ENCODE measurements at regions not wholly inside any gene's neighbourhood (a gene's known extent, or its start where the extent isn't known, plus 50 kb on each side); places are given as distances from the start of the nearest gene placed in this dataset.

DNA sequence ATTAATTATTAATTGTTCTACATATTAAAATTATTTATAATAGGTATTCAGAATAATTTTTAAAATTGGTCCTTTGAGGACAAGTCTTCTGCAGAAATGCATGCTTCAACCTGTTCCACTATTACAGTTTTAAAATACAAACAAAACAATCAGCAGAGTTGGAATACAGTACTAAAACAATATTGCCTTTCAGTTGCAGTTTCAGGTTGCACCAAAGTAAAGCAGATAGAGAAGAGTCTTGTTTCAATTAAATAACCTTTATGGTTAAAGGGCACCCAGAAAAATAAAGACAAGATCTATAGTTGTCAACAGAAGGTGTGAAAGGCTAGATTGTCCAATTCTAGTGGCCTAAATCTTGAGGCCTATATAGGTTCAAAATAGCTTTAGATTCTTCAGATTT, 424.5 kb downstream of the FOXG1 start:
- Mint-ChIP-seq H3K4me3 (no peak overlapping the region), H3K36me3 (no peaks in the 10 kb centered on the region), H3K27ac (no peak overlapping the region), H3K27me3 (no peaks in the 10 kb centered on the region), H3K4me1 (no peaks in the 10 kb centered on the region), H3K9me3 (peaks cover 2% of the 10 kb centered on the region)
- DNase-seq (no peak), ATAC-seq (ENCODE audit: low read depth) (no peak)
- POLR2A ChIA-PET, result no interaction called here

DNA sequence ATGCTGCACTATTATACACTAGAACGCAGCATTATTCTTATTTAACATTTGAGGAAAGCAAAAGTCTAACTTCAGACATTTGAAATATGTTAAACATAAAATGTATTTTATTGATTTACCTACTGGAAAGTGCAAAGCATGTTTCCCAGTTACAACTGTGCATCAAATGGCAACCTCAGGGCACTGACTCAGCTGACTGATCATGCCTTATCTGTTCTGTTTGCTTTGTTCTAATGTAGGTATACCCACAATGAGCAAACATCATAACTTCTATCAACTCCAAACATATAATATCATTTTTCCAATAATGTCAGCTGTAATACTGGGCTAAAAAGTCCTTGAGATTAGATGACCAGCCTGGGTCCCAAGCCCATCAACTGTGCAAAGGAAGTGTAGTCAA, 431.0 kb downstream of the FOXG1 start:
- Mint-ChIP-seq H3K27ac (no peak overlapping the region), H3K4me3 (no peak overlapping the region), H3K9me3 (peaks cover 6% of the 10 kb centered on the region), H3K4me1 (no peaks in the 10 kb centered on the region), H3K27me3 (no peaks in the 10 kb centered on the region), H3K36me3 (no peaks in the 10 kb centered on the region)
- POLR2A ChIA-PET, result no interaction called here
- no peak for ATAC-seq (ENCODE audit: low read depth)
- DNase-seq, result no peak

DNA sequence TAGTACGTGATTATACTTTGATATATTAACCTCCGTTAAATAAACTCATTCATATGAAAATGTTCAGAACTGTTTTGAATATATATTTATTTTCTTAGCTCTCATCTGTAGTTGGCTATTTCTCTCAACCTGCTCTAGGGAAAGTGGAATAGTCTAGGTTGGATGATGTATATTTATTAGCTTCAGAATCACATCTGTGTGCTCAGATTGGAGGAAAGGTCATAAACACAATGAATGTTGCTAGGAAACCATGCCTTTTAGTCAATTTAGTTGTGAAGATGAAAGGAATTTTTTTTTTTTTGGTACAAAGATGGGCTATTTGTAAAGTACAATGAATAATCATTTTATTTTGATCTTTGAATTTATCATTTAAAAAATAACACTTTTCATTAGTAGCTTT, 439.1 kb downstream of the FOXG1 start:
- H3K27ac Mint-ChIP-seq, result no peak overlapping the region
- H3K4me1 Mint-ChIP-seq, result no peaks in the 10 kb centered on the region
- peaks cover 6% of the 10 kb centered on the region for H3K9me3 Mint-ChIP-seq
- no peak overlapping the region for H3K4me3 Mint-ChIP-seq
- DNase-seq, result no peak
- H3K36me3 Mint-ChIP-seq, result no peaks in the 10 kb centered on the region
- no peak for ATAC-seq (ENCODE audit: low read depth)
- no peaks in the 10 kb centered on the region for H3K27me3 Mint-ChIP-seq
- POLR2A ChIA-PET, result no interaction called here

DNA sequence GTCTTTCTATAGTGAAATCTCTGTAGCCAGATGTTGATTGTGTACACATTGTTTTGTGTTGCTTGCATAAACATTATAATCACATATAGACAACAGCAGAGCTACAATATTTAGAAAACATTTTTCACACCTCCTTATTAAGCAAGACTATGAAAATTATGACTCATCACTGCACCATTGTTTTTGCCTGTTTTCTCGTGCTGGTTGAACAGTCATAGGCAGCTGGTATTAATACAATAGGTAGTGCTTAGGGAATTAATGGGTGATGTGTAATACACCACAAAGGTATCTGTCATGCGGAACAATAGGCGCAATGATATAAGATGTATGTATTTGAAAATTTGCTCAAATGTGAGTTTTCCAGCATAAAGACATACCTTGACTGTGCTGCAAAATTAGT, 449.3 kb downstream of the FOXG1 start:
- no peak for DNase-seq
- Mint-ChIP-seq H3K36me3 (no peaks in the 10 kb centered on the region), H3K27ac (no peak overlapping the region), H3K4me1 (no peaks in the 10 kb centered on the region), H3K4me3 (no peak overlapping the region), H3K9me3 (peaks cover 7% of the 10 kb centered on the region), H3K27me3 (no peaks in the 10 kb centered on the region)
- POLR2A ChIA-PET, result no interaction called here
- no peak for ATAC-seq (ENCODE audit: low read depth)

DNA sequence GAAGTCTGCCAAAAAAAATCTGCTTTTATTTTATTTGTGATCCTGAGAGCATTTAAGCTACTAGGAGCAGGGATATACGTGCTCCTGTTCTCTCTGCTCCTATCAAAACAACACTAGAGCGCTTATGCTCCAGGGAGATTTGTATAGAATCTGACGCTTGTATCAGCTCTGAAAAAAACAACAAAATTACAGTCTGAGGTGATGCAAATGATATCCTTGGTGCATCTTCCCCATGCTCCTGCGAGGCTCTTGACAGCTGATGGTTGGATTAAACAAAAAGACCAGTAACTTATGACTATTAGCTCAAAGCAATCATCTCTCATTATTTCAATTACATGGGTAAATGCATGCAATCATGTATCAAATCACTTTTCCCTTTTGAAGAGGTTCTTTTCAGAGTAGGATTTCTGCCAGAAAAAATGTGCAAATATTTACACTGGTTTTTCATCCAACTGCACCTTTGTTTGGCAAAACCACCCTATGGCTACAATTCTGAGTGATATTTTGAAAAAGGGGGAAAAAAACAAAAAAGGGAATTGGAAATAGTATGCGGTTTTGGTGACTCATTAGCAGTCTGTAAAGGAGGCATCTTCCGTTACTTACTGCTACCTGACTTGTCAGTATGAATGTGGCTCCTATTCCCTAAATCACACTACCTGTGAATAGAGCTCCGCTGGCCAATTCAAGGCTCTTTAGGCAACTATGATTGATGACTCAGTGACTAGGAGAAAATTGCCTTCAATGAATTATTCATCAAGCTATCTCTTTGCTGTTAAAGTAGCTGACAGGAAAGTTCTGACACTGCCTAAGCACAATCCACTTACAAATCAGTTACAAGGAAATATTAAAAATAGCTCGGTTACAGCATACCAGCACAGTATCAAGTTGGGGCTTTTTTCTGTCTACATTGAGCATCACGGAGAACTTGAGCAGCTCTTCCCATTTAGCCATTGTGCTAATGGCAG, 450.0 kb downstream of the FOXG1 start:
- Mint-ChIP-seq H3K4me3 (no peak overlapping the region), H3K27me3 (no peaks in the 10 kb centered on the region), H3K4me1 (no peaks in the 10 kb centered on the region), H3K36me3 (no peaks in the 10 kb centered on the region), H3K27ac (no peak overlapping the region), H3K9me3 (peaks cover 7% of the 10 kb centered on the region)
- no peak for ATAC-seq (ENCODE audit: low read depth)
- POLR2A ChIA-PET, result no interaction called here
- no peak for DNase-seq

DNA sequence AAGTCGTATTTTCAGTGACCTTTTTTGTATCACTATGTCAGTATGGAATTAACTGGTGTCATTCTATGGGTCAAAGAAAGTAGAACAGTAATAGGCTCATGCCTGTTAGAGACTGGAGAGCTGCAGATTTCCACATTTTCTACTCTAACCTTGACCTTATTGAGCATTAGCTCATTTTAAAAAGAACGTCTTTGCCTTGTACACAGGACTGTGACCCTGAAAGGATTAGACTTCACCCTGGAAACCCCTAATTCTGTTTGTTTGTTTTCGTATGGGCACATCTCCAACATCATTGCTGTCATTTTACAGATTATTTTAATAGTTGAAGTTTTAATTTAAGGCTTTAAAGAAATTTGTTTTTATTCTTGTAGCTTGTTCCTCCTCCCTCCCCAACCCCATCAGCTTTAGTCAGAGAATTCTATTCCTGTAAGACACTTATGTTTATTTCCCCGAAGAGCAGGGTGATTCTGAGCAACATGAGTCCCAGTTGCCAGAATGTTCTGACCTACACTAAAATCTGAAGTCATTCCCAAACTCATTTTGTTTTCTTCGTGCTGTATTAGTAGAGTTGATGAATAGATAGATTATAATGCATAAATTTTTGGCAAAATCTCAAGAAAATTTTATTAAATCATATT, 451.3 kb downstream of the FOXG1 start:
- H3K9me3 Mint-ChIP-seq, result peaks cover 3% of the 10 kb centered on the region
- DNase-seq (no peak), ATAC-seq (ENCODE audit: low read depth) (no peak)
- POLR2A ChIA-PET, result no interaction called here
- no peak overlapping the region for H3K4me3 Mint-ChIP-seq
- H3K27me3 Mint-ChIP-seq, result no peaks in the 10 kb centered on the region
- H3K4me1 Mint-ChIP-seq, result no peaks in the 10 kb centered on the region
- no peak overlapping the region for H3K27ac Mint-ChIP-seq
- no peaks in the 10 kb centered on the region for H3K36me3 Mint-ChIP-seq

DNA sequence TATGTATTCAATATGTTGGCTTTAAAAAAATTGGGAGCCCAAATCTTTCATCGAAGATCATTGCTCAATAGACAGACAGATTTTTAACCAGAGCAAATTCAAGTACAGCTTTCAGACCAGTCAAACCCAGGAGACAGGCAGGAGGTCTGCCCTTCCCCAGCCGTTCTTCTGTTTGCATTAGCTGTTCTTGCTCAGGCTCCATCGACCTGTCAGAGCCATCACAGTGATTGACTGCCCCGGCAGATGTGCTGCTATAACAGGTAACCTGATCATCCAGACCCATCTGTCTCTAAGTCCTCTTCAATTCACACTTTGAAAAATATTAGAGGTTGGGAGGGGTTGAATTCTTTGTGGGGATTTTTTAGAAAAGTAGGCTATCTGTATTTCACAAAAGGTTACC, 453.5 kb downstream of the FOXG1 start:
- POLR2A ChIA-PET, result no interaction called here
- Mint-ChIP-seq H3K27me3 (no peaks in the 10 kb centered on the region), H3K4me3 (no peak overlapping the region), H3K36me3 (no peaks in the 10 kb centered on the region), H3K9me3 (peaks cover 4% of the 10 kb centered on the region), H3K4me1 (no peaks in the 10 kb centered on the region), H3K27ac (no peak overlapping the region)
- no peak for ATAC-seq (ENCODE audit: low read depth)
- no peak for DNase-seq

DNA sequence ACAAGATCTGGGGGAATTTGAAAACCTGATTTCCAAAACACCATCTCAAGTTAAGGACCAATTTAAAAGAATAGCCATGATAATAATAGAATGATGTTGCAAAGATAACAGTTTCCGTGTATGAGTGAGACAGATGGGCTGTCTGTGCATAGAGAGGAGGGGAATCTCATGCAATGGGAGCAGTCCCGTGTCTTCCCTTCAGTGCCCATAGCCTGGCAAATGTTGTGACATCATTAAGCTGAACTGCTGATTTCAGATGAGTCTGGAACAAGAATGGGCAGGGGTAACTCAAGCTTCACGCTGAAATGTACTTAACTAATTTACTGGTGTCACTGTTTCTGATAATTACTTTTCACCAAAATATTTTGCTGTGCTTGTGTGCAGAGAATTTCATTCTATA, 454.0 kb downstream of the FOXG1 start:
- no peaks in the 10 kb centered on the region for H3K27me3 Mint-ChIP-seq
- ATAC-seq (ENCODE audit: low read depth) (no peak), DNase-seq (no peak)
- no peak overlapping the region for H3K27ac Mint-ChIP-seq
- H3K9me3 Mint-ChIP-seq, result peaks cover 4% of the 10 kb centered on the region
- no peaks in the 10 kb centered on the region for H3K36me3 Mint-ChIP-seq
- no peaks in the 10 kb centered on the region for H3K4me1 Mint-ChIP-seq
- no peak overlapping the region for H3K4me3 Mint-ChIP-seq
- POLR2A ChIA-PET, result no interaction called here

DNA sequence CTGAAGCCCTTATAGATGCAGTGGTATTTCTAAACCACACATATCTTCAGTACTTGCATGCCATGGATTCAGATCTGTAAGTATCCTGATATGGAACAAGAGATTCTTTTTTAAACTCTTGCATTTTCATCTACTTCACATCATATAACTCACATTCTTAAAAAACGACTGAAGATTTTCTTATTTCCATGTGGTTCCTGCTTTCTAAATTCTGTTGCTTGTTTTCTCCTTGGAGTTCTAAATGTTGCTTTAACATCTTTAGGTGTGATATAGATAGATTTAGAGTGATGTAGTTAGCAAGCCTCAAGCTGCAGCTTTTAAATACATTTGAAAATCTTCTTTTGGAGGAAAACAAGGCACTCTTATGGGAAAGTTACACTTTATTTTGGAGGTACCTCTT, 455.4 kb downstream of the FOXG1 start:
- H3K36me3 Mint-ChIP-seq, result no peaks in the 10 kb centered on the region
- H3K27me3 Mint-ChIP-seq, result no peaks in the 10 kb centered on the region
- POLR2A ChIA-PET, result no interaction called here
- ATAC-seq (ENCODE audit: low read depth) (no peak), DNase-seq (no peak)
- no peaks in the 10 kb centered on the region for H3K4me1 Mint-ChIP-seq
- no peak overlapping the region for H3K4me3 Mint-ChIP-seq
- H3K27ac Mint-ChIP-seq, result no peak overlapping the region
- peaks cover 4% of the 10 kb centered on the region for H3K9me3 Mint-ChIP-seq

DNA sequence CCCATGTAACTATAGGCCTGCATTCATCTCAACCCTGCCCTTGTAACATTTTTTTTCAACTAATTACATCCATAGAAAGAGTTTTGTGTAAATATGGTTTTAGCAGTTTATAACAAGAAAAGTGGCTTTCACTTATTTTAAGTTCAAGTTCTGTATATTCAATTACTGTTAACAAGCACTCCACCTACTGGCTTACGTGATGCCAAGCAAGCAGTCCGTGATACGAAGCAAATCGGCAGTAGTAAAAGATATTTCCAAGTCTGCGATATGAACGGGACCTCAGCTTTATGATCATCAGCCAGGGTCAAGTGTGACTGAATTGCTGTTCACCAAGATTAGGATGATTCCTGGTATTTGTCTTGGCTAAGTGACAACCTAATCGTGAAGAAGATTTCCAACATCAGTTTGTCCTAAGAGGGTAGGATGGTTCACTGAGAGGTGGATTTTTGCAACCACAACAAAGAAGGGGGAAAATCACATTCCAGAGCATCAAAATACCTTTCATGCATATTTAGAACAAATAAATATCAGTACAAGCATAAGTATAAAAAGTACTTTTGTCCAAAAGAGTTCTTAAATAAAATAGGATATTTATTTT, 456.2 kb downstream of the FOXG1 start:
- DNase-seq (no peak), ATAC-seq (ENCODE audit: low read depth) (no peak)
- Mint-ChIP-seq H3K36me3 (no peaks in the 10 kb centered on the region), H3K4me3 (no peak overlapping the region), H3K9me3 (peaks cover 4% of the 10 kb centered on the region), H3K27ac (no peak overlapping the region), H3K27me3 (no peaks in the 10 kb centered on the region), H3K4me1 (no peaks in the 10 kb centered on the region)
- POLR2A ChIA-PET, result no interaction called here

DNA sequence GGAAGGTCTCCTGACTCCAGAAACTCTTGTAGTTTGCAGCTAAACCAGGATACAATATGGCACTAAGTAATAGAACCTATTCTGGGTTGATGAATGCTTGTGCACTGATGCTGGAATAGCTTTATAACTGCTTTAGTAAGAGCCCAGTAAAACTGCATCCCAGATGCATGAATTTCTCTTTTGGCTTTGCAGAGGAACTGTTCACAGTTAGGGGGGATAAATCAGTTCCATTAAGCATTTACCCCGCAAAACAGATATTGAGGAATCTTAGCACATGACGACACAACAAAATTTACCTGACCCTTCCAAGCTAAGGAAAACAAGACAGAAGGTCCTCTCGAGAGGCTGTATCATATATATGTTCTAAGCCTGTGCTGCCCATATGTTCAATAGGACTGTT, 457.4 kb downstream of the FOXG1 start:
- no peak overlapping the region for H3K4me3 Mint-ChIP-seq
- ATAC-seq (ENCODE audit: low read depth) (no peak), DNase-seq (no peak)
- no peak overlapping the region for H3K27ac Mint-ChIP-seq
- H3K36me3 Mint-ChIP-seq, result no peaks in the 10 kb centered on the region
- no peaks in the 10 kb centered on the region for H3K27me3 Mint-ChIP-seq
- POLR2A ChIA-PET, result no interaction called here
- peaks cover 4% of the 10 kb centered on the region for H3K9me3 Mint-ChIP-seq
- H3K4me1 Mint-ChIP-seq, result no peaks in the 10 kb centered on the region

DNA sequence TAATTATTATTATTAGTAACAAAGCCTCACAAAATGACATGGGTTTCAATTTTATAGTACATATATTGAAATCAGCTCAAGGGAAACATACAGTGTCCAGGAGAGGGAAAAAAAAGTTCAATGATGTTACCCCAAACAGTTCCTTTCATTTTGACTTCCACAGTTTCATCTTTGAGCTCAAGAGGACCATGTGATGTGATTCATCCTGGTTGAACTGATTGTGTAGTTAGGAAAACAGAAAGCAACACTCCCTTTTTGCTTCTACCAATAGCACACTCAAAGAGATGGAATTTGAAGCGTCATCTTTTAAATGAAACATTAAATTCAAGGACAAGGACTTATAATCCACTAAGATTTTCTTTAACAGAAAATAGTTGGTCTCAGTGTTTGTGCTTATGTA, 461.0 kb downstream of the FOXG1 start:
- no peaks in the 10 kb centered on the region for H3K36me3 Mint-ChIP-seq
- no peak overlapping the region for H3K4me3 Mint-ChIP-seq
- no peak for ATAC-seq (ENCODE audit: low read depth)
- no peak for DNase-seq
- no peaks in the 10 kb centered on the region for H3K27me3 Mint-ChIP-seq
- H3K4me1 Mint-ChIP-seq, result no peaks in the 10 kb centered on the region
- no peak overlapping the region for H3K27ac Mint-ChIP-seq
- peaks cover 4% of the 10 kb centered on the region for H3K9me3 Mint-ChIP-seq
- POLR2A ChIA-PET, result no interaction called here

DNA sequence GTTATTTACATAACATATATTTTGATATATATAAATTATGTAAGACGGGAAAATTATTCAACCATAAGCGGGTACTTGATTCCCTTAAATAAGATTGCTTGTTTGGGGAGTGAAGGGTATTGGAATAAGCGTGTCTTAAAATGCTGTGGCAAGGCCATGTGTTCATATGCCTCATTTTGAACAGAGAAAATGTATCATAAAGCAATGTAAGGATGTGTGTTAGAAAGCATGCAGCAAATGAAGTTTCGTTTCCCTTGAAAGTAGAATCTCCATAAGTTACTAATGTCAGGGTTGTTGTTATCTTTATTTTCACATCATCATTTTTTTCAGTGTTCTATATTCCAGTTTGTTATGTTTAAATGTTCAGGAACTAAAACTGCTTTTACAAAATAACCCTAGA, 465.6 kb downstream of the FOXG1 start:
- Mint-ChIP-seq H3K4me3 (no peak overlapping the region), H3K36me3 (no peaks in the 10 kb centered on the region), H3K27ac (no peak overlapping the region), H3K27me3 (no peaks in the 10 kb centered on the region), H3K9me3 (no peaks in the 10 kb centered on the region), H3K4me1 (no peaks in the 10 kb centered on the region)
- DNase-seq (no peak), ATAC-seq (ENCODE audit: low read depth) (no peak)
- POLR2A ChIA-PET, result no interaction called here

DNA sequence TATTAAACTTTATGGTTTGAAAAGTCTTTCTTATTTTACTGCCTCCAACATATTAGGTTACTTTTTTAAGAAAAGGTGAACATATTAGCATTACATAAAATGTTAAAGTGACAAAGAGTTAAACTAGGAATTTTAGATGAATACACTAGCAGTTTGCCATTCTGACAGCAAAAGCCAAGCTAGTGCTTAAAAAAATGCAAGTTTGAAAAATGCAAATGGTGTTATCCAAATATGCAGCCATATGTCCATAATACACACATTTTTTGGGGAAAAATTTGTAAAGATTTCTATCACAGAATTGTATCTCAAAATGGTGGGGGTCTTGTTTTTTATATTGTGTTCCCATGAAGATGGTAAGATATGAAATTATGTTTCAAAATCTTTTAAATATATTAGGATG, 466.1 kb downstream of the FOXG1 start:
- no peaks in the 10 kb centered on the region for H3K36me3 Mint-ChIP-seq
- no peaks in the 10 kb centered on the region for H3K27me3 Mint-ChIP-seq
- H3K4me1 Mint-ChIP-seq, result no peaks in the 10 kb centered on the region
- ATAC-seq (ENCODE audit: low read depth), result no peak
- peaks cover 1% of the 10 kb centered on the region for H3K9me3 Mint-ChIP-seq
- no peak for DNase-seq
- no peak overlapping the region for H3K27ac Mint-ChIP-seq
- no peak overlapping the region for H3K4me3 Mint-ChIP-seq
- POLR2A ChIA-PET, result no interaction called here

All from activated naive CD8-positive, alpha-beta T cell treated with anti-CD3 and anti-CD28 coated beads, Interleukin-2, amount 10 ng/mL, durations not matched to agents 7 days and 5 days (primary cell).